ENCODE measurements at regions not wholly inside any gene's neighbourhood (a gene's known extent, or its start where the extent isn't known, plus 50 kb on each side); places are given as distances from the start of the nearest gene placed in this dataset.
"Not testable (repeated sequence)": the region's sequence is repeated elsewhere in the genome, so short reads cannot be mapped to it uniquely, and the experiment has no call there.

DNA sequence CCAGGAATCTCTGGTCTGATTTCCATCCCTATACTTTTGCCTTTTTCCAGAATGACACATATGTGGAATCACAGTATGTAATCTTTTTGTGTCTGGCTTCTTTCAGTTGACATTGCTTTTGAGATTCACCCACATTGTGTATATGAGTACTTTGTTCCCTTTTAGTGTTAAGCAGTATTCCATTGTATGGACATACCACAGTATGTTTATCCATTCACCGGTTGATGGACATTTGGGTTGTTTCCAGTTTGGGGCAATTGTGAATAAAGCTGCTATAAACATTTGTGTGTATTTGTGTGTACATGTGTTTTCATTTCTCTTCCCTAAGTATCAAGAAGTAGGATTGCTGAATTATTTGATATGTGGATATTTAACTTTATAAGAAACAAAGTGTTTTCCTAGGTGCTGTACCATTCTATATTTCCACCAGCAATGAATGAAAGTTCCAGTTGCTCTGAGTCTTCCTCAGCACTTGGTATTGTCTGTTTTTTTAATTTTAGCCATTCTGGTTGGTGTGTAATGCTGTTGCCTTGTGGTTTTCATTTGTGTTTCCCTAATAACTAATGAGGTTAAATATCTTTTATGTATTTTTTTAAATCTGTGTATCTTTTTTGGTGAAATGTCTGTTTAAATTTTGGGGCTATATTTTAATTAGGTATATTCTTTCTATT, 203.5 kb upstream of the HAAO start:
- no peak for DNase-seq (ENCODE audit: low read depth)

DNA sequence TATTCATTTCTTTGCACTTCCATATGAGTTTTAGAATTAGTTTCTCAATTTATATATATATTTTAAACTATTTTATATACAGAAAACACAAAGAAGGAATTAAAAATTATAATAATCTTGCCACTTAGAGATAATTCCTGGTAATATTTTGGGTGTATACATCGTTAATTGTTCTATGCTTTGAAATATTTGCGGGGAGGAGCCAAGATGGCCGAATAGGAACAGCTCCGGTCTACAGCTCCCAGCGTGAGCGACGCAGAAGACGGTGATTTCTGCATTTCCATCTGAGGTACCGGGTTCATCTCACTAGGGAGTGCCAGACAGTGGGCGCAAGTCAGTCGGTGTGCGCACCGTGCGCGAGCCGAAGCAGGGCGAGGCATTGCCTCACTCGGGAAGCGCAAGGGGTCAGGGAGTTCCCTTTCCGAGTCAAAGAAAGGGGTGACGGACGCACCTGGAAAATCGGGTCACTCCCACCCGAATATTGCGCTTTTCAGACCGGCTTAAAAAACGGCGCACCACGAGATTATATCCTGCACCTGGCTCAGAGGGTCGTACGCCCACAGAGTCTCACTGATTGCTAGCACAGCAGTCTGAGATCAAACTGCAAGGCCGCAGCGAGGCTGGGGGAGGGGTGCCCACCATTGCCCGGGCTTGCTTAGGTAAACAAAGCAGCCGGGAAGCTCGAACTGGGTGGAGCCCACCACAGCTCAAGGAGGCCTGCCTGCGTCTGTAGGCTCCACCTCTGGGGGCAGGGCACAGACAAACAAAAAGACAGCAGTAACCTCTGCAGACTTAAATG, 197.1 kb upstream of the HAAO start:
- not testable (repeated sequence) for DNase-seq (ENCODE audit: low read depth)

DNA sequence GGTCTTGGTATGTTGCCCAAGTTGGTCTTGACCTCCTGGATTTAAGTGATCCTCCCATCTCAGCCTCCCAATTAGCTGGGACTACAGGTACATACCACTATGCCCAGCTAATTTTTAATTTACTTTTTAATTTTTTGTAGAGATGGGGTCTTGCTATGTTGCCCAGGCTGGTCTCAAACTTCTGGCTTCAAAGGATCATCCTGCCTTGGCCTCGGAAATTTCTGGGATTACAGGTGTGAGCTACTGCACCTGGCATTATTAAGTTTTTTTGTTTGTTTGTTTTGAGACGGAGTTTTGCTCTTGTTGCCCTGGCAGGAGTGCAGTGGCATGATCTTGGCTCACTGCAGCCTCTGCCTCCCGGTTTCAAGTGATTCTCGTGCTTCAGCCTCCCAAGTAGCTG, 195.7 kb upstream of the HAAO start:
- DNase-seq (ENCODE audit: low read depth) = not testable (repeated sequence)

DNA sequence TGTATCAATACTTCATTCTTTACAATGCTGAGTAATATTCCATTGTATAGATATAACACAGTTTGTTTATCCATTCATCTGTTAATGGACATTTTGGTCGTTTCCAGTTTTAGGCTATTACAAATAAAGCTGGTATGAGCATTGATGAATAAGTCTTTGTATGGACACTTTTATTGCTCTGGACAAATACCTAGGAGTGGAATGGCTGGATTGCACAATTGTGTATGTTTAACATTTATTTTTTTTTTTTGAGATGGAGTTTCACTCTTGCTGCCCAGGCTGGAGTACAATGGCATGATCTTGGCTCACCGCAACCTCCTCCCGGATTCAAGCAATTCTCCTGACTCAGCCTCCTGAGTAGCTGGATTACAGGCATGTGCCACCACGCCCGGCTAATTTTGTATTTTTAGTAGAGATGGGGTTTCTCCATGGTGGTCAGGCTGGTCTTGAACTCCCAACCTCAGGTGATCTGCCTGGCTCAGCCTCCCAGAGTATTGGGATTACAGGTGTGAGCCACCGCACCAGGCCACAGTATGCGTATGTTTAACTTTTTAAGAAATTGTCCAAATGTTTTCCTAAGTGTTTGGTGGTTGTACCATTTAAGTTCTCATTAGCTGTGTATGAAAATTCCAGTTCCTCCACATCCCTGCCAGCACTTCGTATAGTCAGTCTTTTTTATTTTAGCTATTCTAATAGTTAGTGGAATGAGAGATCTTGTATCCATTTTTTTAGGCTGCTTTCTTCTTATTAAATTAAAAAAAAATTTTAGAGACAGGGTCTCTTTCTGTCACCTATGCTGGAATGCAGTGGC, 194.9 kb upstream of the HAAO start:
- DNase-seq (ENCODE audit: low read depth) = no peak

DNA sequence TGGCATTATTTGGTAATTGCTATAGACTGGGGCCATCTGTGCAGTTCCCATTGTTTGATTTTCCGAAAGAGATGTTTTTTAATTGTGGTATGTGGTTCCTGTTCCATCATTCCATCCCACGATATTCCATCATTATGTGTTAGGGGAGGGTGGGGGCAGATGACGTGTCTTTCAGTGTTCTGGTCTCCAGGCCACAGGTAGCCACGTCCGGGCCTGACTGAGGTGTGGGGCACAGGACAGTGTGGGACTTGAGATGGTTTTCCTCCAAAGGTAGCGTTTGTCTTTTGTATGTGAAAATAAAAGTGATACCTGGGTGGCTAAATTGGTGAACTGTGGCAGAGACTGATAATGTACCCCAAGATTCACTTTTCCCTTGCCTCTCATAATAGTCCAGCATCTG, 192.2 kb upstream of the HAAO start:
- DNase-seq (ENCODE audit: low read depth) = no peak

DNA sequence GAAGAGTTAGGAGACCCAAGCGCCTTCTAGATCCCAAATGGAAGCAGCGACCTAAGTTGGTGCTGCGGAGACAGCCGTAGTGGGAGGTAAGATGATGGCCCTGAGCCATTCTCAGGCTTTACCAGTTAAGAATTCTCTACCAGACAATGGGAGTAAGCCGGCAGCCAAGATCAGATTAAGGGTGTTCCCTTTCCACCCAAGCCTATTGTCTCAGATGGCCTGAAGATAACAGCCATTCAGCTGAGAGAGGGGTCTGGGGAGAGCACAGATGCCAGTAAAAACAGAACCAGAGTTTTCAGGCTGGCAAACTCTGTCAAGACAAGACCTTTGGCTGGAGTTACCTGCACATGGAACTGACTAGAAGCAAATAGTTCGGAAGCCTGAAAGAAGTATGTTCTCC, 191.7 kb upstream of the HAAO start:
- no peak for DNase-seq (ENCODE audit: low read depth)

DNA sequence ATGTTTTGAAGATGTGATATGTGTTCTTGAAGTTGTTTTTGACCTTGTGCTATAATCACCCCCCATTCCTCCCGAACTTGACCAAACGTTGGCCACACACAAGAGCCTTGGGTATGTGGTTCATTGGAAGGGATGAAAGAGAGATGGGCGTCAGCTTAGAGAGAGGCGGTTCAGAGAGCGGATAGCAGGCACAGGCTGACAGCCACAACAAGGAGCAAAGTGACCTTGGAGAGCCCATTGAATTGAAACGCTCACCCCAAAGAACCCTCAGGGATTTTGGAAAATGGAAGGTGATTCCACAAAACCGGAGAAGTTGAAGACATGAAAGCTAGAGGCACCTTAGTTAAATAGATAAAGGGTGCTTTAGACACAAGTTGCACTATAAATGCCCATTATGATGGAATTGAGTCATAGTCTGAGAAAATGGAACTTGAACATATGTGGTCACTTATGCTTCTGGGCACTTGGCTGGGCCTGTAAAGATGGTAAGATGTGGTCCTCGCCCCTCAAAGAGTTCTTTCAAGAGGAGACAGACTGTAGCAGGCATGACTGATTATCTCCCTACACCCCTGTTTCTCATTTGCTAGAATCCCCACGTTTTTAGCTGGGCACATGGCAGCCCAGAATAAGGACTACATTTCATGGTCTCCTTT, 188.5 kb upstream of the HAAO start:
- DNase-seq (ENCODE audit: low read depth) = no peak

DNA sequence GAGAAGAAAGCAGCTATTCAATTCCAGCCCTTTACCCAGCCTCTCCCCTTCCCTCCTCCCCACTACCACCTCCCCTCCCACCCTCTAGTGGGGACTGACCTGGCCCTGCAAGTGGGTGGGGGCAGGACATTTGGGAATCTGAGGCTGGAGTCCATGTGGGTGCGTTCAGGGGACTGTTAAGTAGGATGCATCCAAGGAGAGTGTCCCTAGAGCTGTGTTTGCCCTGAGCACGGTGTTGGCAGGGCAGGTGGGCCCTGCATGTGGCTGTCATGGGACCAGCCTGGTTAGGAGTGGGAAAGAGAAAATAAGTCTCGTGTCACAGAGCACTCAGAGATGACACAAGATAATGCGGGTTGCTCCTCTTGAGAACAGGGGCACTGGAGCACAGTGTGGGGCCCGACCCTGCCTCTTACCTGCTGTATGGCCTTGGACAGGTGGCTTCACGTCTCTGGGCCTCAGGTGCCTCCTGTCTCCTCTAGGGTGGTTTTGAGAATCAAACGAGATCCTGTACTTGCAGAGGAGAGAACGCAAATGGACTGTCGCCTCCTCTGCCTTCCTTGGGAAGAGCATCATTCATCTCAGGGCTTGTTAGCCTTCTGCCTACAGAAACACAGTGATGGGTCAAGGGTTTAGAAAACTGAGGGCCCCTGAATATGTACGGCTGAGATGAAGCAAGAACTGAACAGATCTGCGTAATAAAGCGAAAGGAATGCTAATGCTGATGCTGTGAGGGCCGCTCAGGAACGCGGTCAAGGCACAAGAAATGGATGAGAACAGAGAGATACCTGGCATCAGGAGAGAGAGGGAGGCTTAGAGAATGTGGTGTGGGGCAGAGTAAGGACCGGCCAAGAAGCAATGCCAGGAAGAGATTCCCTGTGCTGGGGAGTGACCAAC, 187.7 kb upstream of the HAAO start:
- no peak for DNase-seq (ENCODE audit: low read depth)

DNA sequence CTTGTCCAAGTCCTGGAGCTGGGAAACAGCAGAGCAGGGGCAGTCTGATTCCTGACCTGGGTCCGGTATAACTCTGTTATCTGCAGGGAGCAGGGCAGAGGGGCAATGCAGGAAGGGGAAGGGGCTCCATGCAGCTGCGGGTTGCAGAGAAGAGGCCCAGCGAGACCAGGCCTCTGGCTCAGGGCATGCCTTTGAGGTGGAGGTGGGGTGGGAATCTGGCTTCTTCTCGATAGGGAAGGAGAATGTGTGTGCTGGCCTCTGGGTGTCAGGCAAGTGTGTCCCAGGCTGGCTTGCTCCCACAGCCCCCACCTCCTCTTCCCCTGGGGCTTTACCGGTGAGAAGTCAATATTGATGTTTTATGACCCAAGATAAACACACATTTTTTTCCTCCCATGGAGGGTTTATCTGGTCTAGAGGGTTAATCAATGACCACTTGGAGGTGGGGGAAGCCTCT, 187.1 kb upstream of the HAAO start:
- DNase-seq (ENCODE audit: low read depth) = no peak

DNA sequence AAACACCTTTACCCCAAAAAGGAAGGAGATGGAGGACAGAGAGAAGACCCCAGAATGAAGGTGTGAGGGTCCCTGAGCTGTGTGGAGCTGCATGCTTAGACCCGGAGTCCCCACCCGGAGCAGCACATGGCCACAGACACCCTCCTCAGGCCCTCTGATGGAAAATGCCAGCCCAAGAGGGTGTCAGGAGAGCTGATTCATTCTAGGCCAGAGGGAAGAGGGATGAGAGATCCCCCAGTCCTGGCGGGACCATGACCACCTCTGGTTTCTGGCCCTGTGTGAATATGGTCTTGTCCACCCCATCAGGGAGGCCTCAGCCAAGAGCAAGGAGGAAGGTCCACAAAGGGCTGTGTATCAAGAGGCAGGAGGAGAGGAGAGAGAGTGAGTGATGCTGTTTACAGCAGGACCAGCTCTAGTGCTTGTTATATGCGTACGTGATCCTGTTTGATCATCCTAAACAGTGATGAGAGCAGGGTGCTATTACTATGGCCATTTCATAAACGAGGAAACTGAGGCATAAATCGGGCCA, 186.6 kb upstream of the HAAO start:
- no peak for DNase-seq (ENCODE audit: low read depth)

DNA sequence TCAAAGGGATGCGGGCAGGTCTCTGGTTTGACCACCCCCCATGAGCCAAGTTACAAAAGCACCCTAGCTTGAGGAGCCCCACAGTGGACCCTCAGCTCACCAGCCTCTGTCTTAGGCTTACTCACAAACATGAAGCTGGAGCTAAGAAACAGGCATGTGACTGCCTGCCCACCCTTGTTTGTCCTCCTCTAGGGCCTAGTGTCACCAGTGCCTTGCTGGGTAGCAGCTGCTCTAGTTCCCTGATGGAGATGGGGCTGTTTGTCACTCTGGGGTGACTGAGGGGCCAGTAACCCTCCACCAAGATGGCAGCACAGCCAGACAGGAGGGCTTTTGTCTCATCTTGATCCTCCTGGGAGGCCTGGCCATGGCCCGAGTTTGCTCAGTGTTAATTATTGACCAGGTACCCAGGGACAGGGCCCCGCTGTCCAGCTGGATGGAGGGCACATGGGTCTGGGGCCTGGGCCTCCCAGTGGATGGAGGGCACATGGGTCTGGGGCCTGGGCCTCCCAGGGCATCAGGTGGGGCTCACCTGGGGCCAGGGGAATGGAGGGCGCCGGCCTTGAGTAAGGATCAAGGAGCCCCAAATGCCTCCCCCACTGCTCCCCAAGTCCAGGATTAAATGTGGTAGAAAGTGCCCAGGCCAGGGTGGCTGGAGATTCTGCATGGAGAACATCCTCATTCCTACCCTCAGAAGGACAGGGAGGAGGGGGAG, 185.9 kb upstream of the HAAO start:
- no peak for DNase-seq (ENCODE audit: low read depth)

DNA sequence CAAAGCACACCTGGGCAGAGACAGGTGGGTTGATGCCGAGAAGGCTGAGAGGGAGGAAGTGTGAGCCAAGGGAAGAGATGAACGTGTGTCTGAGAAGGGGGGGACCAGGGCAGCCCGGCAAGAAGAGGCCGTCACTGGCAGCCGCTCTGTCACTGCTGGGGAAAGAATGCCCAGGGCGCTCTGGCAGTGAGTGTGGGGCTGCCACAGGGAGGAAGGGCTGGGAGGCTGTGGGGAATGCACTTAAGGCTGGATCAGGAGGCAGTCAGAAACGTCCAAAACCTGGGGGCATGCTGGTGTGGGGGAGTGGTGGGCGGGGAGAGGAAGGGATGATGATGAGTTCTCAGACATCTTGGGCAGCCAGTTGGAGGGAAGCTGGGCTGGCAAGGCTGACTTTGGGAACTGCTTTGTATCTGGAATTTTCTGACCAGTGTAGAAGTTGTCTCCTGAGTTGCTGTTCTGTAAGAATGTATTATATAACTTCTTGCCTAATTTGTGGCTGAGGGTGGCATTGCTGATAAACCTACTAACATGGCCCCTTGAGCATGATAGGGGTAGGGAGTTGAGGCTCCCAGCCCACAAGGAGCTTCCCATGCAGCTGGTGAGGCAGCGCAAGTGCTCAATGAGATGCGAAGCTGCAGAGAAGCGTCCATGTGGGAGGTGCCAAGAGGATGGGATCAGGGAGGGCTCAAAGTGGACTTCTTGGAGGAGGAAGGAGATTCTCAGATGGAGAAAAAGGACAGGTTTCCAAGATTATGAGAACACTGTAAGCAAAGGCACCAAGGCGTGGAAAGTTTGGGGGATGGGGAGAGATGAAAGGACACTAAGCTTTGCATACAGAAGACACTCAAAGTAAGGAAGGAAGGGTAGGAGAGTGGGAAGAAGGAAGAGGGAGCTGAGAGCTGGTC, 185.1 kb upstream of the HAAO start:
- no peak for DNase-seq (ENCODE audit: low read depth)

DNA sequence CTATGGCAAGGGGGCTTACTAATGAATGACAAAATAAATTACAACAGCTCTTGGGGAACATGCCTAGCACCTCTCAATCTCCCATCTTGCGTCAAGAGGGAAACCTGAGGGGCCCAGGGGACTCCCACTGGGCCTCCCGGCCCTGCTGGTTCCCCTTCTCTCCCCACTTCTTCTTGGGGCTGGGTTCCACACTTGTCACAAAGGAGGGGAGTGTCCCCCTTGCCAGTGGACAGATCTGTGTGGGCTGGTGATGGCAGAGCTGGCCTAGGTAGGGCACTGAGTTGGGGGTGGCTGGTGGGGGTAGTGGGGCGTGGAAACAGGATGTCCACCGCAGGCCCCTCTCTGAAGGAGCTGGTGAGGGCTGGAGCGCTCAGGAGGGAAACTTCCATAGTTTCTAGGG, 184.0 kb upstream of the HAAO start:
- DNase-seq (ENCODE audit: low read depth) = no peak

DNA sequence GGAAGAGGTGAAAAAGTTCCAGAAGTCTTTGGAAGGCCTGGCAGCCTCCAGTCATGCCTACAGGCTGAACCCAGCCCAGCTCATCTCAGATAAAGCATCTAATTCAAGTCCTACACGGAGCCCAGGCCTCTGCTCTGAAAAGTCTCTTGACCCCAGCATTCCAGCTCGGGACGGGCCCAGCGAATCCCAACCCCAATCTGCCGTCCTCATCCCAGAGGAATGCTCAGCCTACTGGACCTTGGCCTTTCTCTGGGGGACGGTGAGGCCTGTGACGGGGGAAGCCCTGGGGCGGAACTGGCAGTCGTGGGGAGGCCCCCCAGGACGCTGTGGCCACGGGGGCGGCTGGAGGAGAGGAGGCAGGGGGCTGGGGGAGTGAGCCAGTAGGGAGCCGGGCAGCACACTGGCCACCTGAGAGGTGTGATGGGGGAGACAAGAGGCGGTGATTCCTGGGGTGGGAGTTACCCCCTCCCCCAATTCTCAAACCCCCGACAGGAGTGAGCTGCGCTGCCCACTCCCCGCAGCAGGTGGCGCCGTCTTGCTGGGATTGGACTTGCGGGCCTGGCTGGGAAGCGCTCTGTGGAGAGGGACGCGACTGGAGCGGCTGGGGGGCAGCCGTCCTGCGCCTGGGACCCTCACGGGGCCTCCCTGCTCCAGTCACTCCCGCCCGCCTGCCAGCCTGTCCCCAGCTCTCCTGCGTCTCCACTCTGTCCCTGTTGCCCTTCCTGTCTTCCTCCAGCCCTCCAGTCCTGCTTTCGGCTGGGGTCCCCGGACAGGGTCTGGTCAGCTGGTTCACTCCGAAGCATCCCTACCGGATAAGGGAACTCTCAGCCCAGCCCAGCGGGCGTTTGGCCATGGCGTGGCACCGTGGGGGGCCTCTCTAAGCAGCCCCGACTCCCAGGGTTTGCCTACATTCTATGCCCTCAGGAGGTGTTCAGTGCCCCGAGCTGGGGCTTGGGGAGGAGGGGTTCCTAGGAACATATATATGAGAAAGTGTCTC, 182.6 kb upstream of the HAAO start:
- peak; percentile 22 for DNase-seq (ENCODE audit: low read depth)

DNA sequence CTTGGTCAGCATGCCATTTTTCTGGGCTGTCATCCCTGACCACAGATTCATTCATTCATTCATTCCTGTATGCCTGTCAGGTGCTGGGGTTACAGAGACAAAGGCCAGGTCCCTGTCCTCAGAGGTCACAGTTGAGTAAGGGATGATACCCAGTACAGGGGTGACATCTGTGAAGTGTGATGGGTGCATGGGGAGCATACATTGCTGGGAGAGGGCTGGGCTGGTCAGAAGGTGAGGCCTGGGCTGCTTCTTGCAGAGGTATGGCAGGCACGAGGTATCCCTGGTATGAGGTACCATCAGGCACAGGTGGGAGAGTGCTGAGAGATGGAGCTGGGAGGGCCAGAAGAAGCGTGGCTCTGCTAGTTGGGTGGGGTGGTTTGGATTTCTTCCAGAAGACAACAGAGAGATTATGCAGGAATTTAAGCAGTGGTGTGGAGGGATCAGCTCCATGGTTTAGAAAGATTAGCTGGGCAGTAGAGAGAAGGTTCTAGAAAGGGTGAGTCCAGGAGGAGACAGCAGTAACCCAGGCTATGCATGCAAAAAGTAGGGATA, 181.9 kb upstream of the HAAO start:
- no peak for DNase-seq (ENCODE audit: low read depth)

DNA sequence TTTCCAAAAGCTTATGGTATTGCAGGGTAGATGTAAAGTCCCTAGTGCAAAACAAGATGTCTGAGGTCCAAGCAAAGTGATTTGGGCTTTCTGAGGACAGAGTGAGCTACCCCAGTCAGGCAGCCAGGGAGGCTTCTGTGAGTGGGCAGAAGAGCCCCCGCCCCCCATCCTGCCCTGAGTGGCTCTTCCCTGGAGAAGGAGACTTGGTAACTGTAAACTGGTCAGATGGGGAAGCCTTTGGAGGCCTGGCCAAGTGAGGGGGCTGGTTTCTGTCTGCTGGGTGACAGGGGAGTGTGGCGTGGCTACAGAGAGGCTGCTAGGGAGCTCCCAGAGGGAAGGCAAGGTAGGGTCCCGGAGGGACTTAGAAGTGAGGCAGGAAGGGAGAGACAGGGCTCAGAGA, 181.3 kb upstream of the HAAO start:
- no peak for DNase-seq (ENCODE audit: low read depth)

DNA sequence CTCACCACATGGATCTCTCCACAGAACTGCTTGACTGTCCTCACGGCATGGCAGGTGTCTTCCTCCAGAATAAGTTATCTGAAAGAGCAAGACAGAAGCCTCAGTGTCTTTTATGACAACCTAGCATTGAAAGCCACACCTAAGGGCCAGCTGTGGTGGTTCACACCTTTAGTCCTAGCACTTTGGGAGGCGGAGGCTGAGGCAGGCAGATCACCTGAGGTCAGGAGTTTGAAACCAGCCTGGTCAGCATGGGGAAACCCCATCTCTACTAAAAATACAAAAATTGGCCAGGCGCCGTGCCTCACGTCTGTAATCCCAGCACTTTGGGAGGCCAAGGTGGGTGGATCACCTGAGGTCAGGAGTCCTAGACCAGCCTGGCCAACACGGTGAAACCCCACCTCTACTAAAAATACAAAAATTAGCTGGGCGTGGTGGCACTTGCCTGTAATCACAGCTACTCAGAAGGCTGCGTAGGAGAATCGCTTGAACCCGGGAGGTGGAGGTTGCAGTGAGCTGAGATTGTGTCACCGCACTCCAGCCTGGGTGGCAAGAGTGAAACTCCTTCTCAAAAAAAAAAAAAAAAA, 180.6 kb upstream of the HAAO start:
- not testable (repeated sequence) for DNase-seq (ENCODE audit: low read depth)
